ENCODE measurements at regions not wholly inside any gene's neighbourhood (a gene's known extent, or its start where the extent isn't known, plus 50 kb on each side); places are given as distances from the start of the nearest gene placed in this dataset.

DNA sequence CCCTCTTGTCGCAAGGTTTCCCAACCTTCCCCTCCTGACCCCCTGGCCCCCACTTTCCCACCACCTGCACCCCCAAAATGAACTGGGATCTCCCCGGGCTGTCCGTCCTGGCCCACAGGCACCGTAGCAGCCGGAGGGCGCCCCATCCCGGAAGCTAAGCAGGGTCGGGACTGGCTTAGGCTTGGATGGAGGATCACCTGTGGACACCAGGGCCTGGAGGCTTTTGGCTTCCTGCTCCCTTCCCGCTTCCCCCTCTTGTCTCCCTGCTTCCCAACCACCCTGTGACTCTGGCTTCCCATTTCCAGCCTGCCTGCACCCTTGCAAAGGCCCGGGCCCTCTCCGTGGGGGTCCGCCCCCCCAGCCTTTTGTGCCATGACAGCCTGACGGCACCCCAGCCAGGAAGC is 2291.3 kb downstream of the TP53TG3F start:
- DNase-seq (ENCODE audit: low spot score): no peak
- H3K9me3 ChIP-seq (ENCODE audit: low read depth, low read length, poor library complexity, severe bottlenecking): peaks cover 33% of the 10 kb centered on the region
- H3K27me3 ChIP-seq (replicated peaks; ENCODE audit: insufficient read depth, low read depth, low read length, poor library complexity): no peaks in the 10 kb centered on the region
- no peaks in the 10 kb centered on the region for H3K36me3 ChIP-seq (ENCODE audit: insufficient read depth, low read length, poor library complexity, severe bottlenecking)
- intact Hi-C loops (cut with micrococcal nuclease; ENCODE audit: unreplicated experiment): no loop called here
- no TSS peak for BruUV-seq (replicated peaks)
- TF ChIP-seq EZH2 (IDR thresholded peaks at IDR 0.05; ENCODE audit: borderline replicate concordance, low read depth, low read length, poor library complexity, severe bottlenecking): no peak
- TF ChIP-seq, protein P1, sequence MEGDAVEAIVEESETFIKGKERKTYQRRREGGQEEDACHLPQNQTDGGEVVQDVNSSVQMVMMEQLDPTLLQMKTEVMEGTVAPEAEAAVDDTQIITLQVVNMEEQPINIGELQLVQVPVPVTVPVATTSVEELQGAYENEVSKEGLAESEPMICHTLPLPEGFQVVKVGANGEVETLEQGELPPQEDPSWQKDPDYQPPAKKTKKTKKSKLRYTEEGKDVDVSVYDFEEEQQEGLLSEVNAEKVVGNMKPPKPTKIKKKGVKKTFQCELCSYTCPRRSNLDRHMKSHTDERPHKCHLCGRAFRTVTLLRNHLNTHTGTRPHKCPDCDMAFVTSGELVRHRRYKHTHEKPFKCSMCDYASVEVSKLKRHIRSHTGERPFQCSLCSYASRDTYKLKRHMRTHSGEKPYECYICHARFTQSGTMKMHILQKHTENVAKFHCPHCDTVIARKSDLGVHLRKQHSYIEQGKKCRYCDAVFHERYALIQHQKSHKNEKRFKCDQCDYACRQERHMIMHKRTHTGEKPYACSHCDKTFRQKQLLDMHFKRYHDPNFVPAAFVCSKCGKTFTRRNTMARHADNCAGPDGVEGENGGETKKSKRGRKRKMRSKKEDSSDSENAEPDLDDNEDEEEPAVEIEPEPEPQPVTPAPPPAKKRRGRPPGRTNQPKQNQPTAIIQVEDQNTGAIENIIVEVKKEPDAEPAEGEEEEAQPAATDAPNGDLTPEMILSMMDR (conservative IDR thresholded peaks at IDR 0.05; ENCODE audit: low read depth, low read length): no peak
- H3K4me1 ChIP-seq (ENCODE audit: insufficient read depth, low read length, poor library complexity, severe bottlenecking): no peaks in the 10 kb centered on the region
- ChIA-PET CTCF (no interaction called here), POLR2A (ENCODE audit: low non-redundant PET) (no interaction called here)
- no peak overlapping the region for H3K4me3 ChIP-seq (ENCODE audit: low read depth, low read length, poor library complexity, severe bottlenecking)
- no peak overlapping the region for H3K27ac ChIP-seq (ENCODE audit: low read depth, low read length, poor library complexity, severe bottlenecking)

DNA sequence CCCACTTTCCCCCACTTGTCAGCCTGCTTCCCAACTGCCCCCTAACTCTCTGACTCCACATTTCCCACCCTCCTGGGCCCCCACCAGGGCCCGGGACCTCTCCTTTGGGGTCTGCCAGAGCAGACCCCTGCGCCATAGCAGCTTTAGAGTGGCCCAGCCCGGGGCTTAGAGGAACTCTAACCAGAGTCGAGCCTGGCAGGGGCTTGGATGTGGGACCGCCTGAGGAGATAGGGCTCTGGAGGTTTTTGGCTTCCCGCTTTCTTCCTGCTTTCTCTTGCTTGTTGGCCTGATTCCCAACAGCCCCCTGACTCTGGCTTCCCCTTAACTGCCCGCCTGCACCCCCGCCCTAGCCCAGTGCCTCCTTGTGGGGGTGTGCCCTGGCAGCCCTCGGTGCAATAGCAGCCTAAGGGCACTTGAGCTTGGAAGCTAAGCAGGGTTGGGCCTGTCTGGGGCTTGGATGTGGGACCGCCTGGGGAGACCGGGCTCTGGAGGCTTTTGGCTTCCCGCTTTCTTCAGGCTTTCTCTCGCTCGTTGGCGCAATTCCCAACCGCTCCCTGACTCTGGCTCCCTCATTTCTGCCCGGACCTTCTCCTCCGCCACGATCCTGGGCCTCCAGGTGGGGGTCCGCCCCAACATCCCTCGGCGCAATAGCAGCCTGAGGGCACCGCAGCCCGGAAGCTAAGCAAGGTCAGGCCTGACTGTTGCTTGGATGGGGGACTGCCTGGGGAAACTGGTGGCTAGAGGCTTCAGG is 2292.0 kb downstream of the TP53TG3F start:
- Histone ChIP-seq H3K27me3 (replicated peaks; ENCODE audit: insufficient read depth, low read depth, low read length, poor library complexity) (no peaks in the 10 kb centered on the region), H3K9me3 (ENCODE audit: low read depth, low read length, poor library complexity, severe bottlenecking) (peaks cover 32% of the 10 kb centered on the region), H3K27ac (ENCODE audit: low read depth, low read length, poor library complexity, severe bottlenecking) (no peak overlapping the region), H3K36me3 (ENCODE audit: insufficient read depth, low read length, poor library complexity, severe bottlenecking) (no peaks in the 10 kb centered on the region), H3K4me3 (ENCODE audit: low read depth, low read length, poor library complexity, severe bottlenecking) (no peak overlapping the region), H3K4me1 (ENCODE audit: insufficient read depth, low read length, poor library complexity, severe bottlenecking) (no peaks in the 10 kb centered on the region)
- ChIA-PET POLR2A (ENCODE audit: low non-redundant PET) (no interaction called here), CTCF (no interaction called here)
- intact Hi-C loops (cut with micrococcal nuclease; ENCODE audit: unreplicated experiment): no loop called here
- DNase-seq (ENCODE audit: low spot score): no peak
- TF ChIP-seq EZH2 (IDR thresholded peaks at IDR 0.05; ENCODE audit: borderline replicate concordance, low read depth, low read length, poor library complexity, severe bottlenecking): no peak
- TF ChIP-seq, protein P1 (conservative IDR thresholded peaks at IDR 0.05; ENCODE audit: low read depth, low read length): no peak
- BruUV-seq (replicated peaks): no TSS peak

DNA sequence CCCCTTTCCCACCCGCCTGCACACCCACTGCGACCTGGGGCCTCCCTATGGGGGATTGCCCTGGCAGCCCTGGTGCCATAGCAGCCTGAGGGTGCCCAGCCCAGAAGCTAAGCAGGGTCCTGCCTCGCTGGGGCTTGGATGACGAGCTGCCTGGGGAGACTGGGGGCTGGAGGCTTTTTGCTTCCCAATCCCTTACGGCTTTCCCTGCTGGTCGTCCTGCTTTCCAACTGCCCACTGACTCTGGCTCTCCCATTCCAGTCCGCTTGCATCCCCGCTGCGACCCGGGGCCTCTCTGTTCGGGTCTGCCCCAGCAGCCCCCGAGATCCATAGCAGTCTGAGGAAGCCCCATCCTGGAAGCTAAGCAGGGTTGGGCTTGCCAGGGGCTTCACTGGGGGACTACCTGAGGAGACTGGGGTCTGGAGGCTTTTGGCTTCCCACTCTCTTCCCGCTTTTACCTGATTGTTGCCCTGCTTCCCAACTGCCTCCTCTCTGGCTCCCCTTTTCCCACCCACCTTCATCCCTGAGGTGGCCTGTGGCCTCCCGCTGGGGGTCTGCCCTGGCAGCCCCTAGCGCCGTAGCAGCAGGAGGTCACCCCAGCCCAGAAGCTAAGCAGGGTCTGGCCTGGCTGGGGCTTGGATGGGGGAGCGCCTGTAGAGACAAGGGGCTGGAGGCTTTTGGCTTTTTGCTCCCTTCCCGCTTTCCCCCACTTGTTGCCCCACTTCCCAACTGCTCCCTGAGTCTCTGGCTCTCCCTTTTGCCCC is 2292.8 kb downstream of the TP53TG3F start:
- Histone ChIP-seq H3K4me1 (ENCODE audit: insufficient read depth, low read length, poor library complexity, severe bottlenecking) (no peaks in the 10 kb centered on the region), H3K9me3 (ENCODE audit: low read depth, low read length, poor library complexity, severe bottlenecking) (peaks cover 28% of the 10 kb centered on the region), H3K36me3 (ENCODE audit: insufficient read depth, low read length, poor library complexity, severe bottlenecking) (no peaks in the 10 kb centered on the region), H3K4me3 (ENCODE audit: low read depth, low read length, poor library complexity, severe bottlenecking) (no peak overlapping the region), H3K27ac (ENCODE audit: low read depth, low read length, poor library complexity, severe bottlenecking) (no peak overlapping the region), H3K27me3 (replicated peaks; ENCODE audit: insufficient read depth, low read depth, low read length, poor library complexity) (no peaks in the 10 kb centered on the region)
- intact Hi-C loops (cut with micrococcal nuclease; ENCODE audit: unreplicated experiment): no loop called here
- no peak for TF ChIP-seq EZH2 (IDR thresholded peaks at IDR 0.05; ENCODE audit: borderline replicate concordance, low read depth, low read length, poor library complexity, severe bottlenecking)
- TF ChIP-seq, protein P1 (conservative IDR thresholded peaks at IDR 0.05; ENCODE audit: low read depth, low read length): no peak
- CTCF ChIA-PET: no interaction called here
- POLR2A ChIA-PET (ENCODE audit: low non-redundant PET): no interaction called here
- no peak for DNase-seq (ENCODE audit: low spot score)
- BruUV-seq (replicated peaks): no TSS peak
